ENCODE measurements at regions not wholly inside any gene's neighbourhood (a gene's known extent, or its start where the extent isn't known, plus 50 kb on each side); places are given as distances from the start of the nearest gene placed in this dataset.

DNA sequence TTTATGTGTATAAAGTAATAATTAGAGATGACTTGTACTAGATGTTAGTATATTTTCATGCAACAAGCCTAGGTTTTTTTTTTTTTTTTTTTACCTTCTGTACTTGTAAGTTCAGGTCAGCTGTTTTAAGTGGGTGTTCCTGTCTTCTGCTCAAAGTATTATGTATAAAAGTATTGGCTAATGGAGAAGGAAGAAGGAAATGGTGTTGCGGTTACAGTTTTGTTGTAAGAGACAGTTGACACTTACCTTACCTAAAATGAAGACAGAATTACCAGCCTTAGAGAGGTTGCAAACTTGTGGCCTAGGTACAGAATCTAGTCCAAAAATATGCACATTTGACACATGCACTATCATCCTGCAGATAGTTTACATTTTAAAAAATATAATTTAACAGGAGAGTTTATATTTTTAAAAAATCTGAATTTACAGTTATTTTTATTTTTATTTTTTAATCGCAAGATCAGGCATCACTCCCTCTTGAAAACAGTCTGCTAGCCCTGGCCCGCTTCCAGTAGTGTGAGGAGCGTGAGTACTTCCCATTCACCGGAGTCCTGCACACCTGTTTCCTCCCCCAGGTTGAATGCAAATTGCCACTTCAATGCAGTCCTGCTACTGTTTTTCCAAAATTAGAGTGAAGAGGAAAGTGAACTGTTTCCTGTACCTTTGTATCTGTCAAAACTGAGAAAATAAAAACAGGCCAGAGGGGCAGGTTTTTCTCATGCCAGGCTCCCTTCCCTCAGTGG, 224.3 kb upstream of the SOX2 start:
- TF ChIP-seq, protein P1, sequence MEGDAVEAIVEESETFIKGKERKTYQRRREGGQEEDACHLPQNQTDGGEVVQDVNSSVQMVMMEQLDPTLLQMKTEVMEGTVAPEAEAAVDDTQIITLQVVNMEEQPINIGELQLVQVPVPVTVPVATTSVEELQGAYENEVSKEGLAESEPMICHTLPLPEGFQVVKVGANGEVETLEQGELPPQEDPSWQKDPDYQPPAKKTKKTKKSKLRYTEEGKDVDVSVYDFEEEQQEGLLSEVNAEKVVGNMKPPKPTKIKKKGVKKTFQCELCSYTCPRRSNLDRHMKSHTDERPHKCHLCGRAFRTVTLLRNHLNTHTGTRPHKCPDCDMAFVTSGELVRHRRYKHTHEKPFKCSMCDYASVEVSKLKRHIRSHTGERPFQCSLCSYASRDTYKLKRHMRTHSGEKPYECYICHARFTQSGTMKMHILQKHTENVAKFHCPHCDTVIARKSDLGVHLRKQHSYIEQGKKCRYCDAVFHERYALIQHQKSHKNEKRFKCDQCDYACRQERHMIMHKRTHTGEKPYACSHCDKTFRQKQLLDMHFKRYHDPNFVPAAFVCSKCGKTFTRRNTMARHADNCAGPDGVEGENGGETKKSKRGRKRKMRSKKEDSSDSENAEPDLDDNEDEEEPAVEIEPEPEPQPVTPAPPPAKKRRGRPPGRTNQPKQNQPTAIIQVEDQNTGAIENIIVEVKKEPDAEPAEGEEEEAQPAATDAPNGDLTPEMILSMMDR (IDR thresholded peaks at IDR 0.05; ENCODE audit: poor library complexity, severe bottlenecking): no peak
- no peak for TF ChIP-seq RAD21 (conservative IDR thresholded peaks at IDR 0.05)
- no peak for TF ChIP-seq POLR2AphosphoS5 (IDR thresholded peaks at IDR 0.05)
- no peak for TF ChIP-seq EZH2 (IDR thresholded peaks at IDR 0.05; ENCODE audit: borderline replicate concordance, insufficient read depth, low read length, poor library complexity, severe bottlenecking)
- TF ChIP-seq TAF1 (IDR thresholded peaks at IDR 0.05; ENCODE audit: low read depth): no peak
- no peak for TF ChIP-seq EP300 (conservative IDR thresholded peaks at IDR 0.05; ENCODE audit: poor library complexity, severe bottlenecking)
- TF ChIP-seq, protein P2, sequence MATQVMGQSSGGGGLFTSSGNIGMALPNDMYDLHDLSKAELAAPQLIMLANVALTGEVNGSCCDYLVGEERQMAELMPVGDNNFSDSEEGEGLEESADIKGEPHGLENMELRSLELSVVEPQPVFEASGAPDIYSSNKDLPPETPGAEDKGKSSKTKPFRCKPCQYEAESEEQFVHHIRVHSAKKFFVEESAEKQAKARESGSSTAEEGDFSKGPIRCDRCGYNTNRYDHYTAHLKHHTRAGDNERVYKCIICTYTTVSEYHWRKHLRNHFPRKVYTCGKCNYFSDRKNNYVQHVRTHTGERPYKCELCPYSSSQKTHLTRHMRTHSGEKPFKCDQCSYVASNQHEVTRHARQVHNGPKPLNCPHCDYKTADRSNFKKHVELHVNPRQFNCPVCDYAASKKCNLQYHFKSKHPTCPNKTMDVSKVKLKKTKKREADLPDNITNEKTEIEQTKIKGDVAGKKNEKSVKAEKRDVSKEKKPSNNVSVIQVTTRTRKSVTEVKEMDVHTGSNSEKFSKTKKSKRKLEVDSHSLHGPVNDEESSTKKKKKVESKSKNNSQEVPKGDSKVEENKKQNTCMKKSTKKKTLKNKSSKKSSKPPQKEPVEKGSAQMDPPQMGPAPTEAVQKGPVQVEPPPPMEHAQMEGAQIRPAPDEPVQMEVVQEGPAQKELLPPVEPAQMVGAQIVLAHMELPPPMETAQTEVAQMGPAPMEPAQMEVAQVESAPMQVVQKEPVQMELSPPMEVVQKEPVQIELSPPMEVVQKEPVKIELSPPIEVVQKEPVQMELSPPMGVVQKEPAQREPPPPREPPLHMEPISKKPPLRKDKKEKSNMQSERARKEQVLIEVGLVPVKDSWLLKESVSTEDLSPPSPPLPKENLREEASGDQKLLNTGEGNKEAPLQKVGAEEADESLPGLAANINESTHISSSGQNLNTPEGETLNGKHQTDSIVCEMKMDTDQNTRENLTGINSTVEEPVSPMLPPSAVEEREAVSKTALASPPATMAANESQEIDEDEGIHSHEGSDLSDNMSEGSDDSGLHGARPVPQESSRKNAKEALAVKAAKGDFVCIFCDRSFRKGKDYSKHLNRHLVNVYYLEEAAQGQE (IDR thresholded peaks at IDR 0.05; ENCODE audit: borderline replicate concordance): no peak

Data from neural cell (in vitro differentiated cells).